Epithelial cell of esophagus (primary cell): ENCODE measurements at regions not wholly inside any gene's neighbourhood (a gene's known extent, or its start where the extent isn't known, plus 50 kb on each side); places are given as distances from the start of the nearest gene placed in this dataset.
"Not testable (repeated sequence)": the region's sequence is repeated elsewhere in the genome, so short reads cannot be mapped to it uniquely, and the experiment has no call there.

ENCODE experiments used
- DNase-seq: peaks from one replicate; pipeline ENCODE4 v3.0.0; 2010; ENCODE audit warnings: low read depth
- H3K4me3 ChIP-seq: 2 replicates; pipeline ENCODE4 v1.5.1; 2011; ENCODE audit warnings: mild to moderate bottlenecking, low read length, control low read depth
- TF ChIP-seq, protein P1 (sequence below): IDR thresholded peaks from 2 replicates; pipeline ENCODE4 v1.5.1; 2011; ENCODE audit warnings: low read depth, mild to moderate bottlenecking, low read length, control low read depth, inconsistent platforms; ENCODE audit not compliant: insufficient read depth; ENCODE audit errors: missing control alignments

DNA sequence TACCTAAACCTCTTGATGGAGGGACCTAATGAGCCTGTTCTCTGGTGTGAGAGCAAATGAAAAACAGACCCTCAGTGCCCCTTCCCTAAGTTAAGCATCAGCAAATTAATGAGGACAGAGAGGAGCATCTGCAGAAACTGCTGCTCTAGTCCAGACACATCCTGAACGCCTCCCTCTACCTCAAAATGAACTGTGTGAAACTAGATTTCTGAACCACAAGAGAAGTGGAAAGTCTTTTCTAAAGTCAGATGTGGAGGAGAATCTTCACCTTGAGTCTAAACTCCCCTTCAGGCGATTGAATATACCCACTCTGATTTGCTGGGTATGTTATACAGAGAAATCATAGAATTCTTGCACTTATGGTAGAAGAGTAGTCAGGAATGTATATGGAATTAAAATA lies 104.4 kb upstream of the AMZ2 start:
- DNase-seq: no peak
- no peak overlapping the region for H3K4me3 ChIP-seq
- TF ChIP-seq, protein P1, sequence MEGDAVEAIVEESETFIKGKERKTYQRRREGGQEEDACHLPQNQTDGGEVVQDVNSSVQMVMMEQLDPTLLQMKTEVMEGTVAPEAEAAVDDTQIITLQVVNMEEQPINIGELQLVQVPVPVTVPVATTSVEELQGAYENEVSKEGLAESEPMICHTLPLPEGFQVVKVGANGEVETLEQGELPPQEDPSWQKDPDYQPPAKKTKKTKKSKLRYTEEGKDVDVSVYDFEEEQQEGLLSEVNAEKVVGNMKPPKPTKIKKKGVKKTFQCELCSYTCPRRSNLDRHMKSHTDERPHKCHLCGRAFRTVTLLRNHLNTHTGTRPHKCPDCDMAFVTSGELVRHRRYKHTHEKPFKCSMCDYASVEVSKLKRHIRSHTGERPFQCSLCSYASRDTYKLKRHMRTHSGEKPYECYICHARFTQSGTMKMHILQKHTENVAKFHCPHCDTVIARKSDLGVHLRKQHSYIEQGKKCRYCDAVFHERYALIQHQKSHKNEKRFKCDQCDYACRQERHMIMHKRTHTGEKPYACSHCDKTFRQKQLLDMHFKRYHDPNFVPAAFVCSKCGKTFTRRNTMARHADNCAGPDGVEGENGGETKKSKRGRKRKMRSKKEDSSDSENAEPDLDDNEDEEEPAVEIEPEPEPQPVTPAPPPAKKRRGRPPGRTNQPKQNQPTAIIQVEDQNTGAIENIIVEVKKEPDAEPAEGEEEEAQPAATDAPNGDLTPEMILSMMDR: no peak

DNA sequence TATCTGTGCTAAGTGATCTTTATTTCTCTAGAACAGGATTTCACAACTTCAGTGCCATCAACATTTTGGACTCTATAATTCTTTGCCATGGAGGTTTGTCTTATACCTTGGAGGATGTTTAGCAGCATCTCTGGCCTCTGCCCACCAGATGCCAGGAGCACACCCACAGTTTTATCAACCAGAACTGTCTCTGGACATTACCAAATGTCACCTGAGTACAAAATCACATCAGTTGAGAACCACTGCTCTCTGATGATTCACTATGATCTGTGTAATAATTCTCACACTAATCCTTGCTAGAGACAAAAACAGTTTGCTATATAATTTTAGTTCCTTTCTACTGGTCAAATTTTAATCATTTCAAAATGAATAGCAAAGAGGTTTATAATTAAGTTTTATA lies 102.8 kb upstream of the AMZ2 start:
- TF ChIP-seq, protein P1: no peak
- H3K4me3 ChIP-seq: no peak overlapping the region
- DNase-seq: no peak

DNA sequence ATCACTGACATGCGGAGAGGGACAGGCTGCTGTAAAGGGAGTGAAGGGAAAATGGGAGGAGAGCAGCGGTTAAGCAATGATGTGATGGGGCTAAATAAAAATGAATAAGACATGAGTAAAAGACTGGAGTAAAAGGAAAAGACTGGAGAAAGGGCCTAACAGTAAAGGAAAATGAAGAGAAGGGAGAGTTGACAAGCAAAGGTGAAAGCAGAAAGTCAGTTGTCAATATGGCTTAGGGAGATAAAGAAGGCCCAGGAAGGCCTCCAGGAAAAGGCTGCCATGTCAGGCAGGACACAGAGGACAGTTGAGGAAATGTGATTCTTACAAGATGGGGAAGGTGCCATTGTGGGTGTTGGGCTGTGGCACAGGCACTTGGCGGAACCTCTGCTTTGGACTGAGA lies 98.9 kb upstream of the AMZ2 start:
- H3K4me3 ChIP-seq: no peak overlapping the region
- no peak for DNase-seq
- TF ChIP-seq, protein P1: no peak

DNA sequence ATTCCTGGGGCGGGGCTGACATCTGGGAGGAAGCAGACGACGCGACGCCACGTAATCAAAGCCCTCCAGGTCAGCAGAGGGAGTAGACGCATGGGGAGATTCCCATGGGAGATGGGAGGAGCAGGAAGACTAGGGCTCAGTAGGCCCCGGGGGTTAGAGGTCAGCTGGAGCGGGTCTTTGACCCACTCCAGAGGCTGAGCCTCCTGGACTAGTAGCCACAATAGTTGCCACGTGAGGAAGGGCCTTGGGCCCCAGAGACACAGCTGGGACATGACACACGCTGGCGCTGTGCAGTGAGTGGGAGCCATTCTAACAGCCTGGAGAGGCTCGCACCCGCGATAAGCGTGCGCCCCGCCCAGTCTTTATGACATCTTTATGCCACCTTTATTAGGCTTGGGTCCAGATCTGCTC lies 95.7 kb upstream of the AMZ2 start:
- DNase-seq: no peak
- TF ChIP-seq, protein P1: no peak
- H3K4me3 ChIP-seq: no peak overlapping the region

DNA sequence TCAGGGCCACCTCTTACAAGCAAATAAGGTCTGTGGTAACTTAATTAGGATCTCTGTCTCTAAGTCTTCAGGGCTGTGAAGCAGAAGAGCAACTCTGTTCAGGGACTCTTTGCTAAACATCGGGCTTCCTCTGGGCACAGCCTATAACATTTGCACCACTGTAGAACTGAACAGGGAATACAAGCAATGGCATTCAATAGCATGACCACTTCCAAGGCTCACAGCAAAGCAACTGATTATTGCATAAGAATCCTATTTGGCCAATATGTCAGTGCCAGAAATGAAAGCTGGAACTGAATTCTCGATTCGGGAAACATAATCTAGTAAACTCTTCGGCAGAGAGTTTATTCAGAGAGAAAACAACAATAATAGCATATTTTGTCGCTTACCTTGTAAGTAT lies 92.2 kb upstream of the AMZ2 start:
- no peak for DNase-seq
- TF ChIP-seq, protein P1: no peak
- H3K4me3 ChIP-seq: no peak overlapping the region

DNA sequence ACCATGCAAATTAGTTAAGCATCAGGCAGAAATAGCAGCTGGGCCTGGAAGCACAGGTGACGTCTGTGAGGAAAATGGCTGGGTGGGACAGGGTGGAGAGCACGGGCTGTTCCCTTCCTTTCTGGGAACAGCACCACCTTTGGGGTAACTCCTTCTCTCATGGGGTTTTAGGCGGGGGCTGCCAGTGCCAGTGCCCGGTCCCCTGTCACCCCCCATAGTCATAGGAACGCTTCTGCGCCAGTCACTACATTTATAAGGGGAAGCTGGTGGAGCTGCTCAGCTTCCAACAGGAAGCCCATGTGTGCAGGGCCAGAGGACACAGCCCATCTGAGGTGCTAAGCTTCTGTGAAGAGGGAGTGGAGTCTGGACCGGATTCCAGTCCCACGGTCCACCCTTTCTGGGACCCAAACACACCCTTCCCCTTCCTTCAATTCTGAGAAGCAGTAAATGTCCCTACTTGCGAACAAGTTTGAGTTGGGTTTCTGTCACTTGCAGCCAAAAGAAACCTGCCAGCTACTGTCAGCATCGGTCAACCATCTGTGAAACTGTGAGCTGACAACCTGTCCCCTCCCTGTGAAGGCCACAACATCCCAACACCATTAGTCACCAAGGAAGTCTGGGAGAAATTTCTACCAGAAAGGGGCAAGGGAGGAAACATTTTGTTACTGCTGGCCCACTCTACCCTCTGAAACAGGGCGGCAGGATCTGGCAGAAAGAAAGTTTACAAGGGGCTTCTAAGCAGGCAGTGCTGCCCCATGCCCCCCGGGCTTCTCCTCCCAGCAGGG lies 86.0 kb upstream of the AMZ2 start:
- no peak for DNase-seq
- TF ChIP-seq, protein P1: no peak

DNA sequence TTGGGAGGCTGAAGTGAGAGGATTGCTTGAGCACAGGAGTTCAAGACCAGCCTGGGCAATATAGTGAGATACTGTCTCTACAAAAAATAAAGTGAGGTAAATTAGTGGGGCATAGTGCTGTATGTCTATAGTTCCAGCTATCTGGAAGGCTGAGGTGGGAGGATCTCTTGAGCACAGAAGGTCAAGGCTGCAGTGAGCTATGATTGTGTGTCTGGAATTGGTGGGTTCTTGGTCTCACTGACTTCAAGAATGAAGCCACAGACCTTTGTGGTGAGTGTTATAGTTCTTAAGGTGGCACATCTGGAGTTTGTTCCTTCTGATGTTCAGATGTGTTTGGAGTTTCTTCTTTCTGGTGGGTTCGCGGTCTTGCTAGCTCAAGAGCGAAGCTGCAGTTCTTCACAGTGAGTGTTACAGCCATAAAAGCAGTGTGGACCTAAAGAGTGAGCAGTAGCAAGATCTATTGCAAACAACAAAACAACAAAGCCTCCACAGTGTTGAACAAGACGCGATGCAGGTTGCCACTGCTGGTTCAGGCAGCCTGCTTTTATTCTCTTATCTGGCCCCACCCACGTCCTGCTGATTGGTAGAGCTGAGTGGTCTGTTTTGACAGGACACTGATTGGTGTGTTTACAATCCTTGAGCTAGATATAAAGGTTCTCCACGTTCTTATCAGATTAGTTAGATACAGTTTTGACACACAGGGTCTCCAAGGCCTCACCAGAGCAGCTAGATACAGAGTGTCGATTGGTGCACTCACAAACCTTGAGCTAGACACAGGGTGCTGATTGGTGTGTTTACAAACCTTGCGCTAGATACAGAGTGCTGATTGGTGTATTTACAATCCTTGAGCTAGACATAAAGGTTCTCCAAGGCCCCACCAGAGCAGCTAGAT lies 79.3 kb upstream of the AMZ2 start:
- H3K4me3 ChIP-seq, DNase-seq: not testable (repeated sequence)

More for the DNA sequence above, 86.0 kb upstream of the AMZ2 start:
- H3K4me3 ChIP-seq: no peak overlapping the region

DNA sequence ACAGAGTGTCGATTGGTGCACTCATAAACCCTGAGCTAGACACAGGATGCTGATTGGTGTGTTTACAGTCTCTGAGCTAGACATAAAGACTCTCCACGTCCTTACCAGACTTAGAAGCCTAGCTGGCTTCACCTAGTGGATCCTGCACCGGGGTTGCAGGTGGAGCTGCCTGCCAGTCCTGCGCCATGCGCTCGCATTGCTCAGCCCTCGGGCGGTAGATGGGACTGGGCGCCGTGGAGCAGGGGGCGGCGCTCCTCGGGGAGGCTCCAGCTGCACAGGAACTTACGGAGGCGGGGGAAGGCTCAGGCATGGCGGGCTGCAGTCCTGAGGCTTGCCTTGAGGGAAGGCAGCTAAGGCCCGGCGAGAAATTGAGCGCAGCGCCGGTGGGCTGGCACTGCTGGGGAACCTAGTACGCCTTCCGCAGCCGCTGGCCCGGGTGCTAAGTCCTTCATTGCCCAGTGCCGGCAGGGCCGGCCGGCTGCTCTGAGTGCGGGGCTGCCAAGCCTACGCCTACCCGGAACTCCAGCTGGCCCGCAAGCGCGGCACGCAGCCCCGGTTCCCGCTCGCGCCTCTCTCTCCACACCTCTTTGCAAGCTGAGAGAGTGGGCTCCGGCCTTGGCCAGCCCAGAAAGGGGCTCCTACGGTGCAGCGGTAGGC lies 78.5 kb upstream of the AMZ2 start:
- not testable (repeated sequence) for H3K4me3 ChIP-seq, DNase-seq
